ENCODE measurements at regions not wholly inside any gene's neighbourhood (a gene's known extent, or its start where the extent isn't known, plus 50 kb on each side); places are given as distances from the start of the nearest gene placed in this dataset.
A peak's percentile ranks its signal among the peaks of the same experiment; 100 is the strongest.
"Not testable (repeated sequence)": the region's sequence is repeated elsewhere in the genome, so short reads cannot be mapped to it uniquely, and the experiment has no call there.

DNA sequence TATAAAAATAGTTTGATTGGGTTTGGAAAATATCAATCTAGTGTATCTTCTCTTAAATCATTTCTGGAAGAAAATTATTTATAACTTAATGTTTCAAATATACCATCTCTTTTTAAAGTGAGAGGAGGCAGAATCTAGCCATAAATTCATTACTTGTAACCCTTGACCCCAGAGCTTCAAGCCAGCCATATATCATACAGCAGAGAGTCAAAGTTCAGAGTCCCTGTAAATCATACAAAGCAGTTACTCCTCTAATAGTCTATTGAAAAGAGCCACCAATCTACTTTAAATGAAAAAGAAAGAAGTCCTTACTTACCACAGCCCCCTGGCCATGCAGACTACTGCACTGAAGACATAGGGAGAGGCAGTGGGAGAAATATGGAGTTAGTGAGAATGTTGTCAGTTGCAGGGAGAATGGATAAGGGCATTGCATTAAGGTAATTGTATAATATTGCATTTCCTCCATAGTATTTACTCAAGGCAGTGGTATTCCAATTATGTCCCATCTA is 229.5 kb downstream of the NKX6-1 start:
- Histone ChIP-seq H3K4me1 (ENCODE audit: control insufficient read depth, insufficient read depth, low read length, poor library complexity, severe bottlenecking) (no peaks in the 10 kb centered on the region), H3K27ac (ENCODE audit: insufficient read depth, low read length, poor library complexity, severe bottlenecking) (no peak overlapping the region), H3K36me3 (ENCODE audit: control insufficient read depth, insufficient read depth, low read length) (no peaks in the 10 kb centered on the region), H3K27me3 (ENCODE audit: control insufficient read depth, insufficient read depth, low read length) (no peaks in the 10 kb centered on the region), H3K4me3 (ENCODE audit: low read depth, low read length) (no peak overlapping the region), H3K9me3 (ENCODE audit: control insufficient read depth in 2 of 2, low read length in 2 of 2) (no peaks in the 10 kb centered on the region)
- Mint-ChIP-seq H3K36me3 (no peaks in the 10 kb centered on the region), H3K27me3 (no peaks in the 10 kb centered on the region), H3K4me1 (no peaks in the 10 kb centered on the region), H3K4me3 (no peak overlapping the region), H3K27ac (no peak overlapping the region), H3K9me3 (peaks cover 0 to 5% (median 2%) of the 10 kb centered on the region in 7 donors)
- ATAC-seq (ENCODE audit: low read depth in 2 of 2) (no peak), DNase-seq (no peak)

DNA sequence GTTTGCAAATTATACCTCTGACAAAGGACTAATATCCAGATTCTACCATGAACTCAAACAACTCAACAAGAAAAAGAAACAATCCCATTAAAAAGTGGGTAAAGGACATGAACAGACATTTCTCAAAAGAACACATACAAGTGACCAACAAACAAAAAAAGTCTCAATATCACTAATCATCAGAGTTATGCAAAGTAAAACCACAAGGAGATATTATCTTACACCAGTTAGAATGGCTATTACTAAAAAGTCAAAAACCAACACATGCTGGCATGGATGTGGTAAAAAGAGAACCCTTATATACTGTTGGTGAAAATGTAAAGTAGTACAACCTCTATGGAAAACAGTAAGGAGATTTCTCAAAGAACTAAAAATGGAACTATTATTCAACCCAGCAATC is 234.4 kb downstream of the NKX6-1 start:
- Histone ChIP-seq H3K36me3 (ENCODE audit: control insufficient read depth, insufficient read depth, low read length) (no peaks in the 10 kb centered on the region), H3K27ac (ENCODE audit: insufficient read depth, low read length, poor library complexity, severe bottlenecking) (no peak overlapping the region), H3K9me3 (ENCODE audit: control insufficient read depth in 2 of 2, low read length in 2 of 2) (peaks cover 2 to 6% of the 10 kb centered on the region in 2 experiments), H3K27me3 (ENCODE audit: control insufficient read depth, insufficient read depth, low read length) (no peaks in the 10 kb centered on the region), H3K4me3 (ENCODE audit: low read depth, low read length) (no peak overlapping the region), H3K4me1 (ENCODE audit: control insufficient read depth, insufficient read depth, low read length, poor library complexity, severe bottlenecking) (no peaks in the 10 kb centered on the region)
- DNase-seq: no peak
- ATAC-seq (ENCODE audit: low read depth in 2 of 2): no peak
- Mint-ChIP-seq H3K4me1 (no peaks in the 10 kb centered on the region), H3K36me3 (no peaks in the 10 kb centered on the region), H3K9me3 (peaks cover 0 to 37% (median 5%) of the 10 kb centered on the region in 7 donors), H3K4me3 (no peak overlapping the region), H3K27ac (no peak overlapping the region), H3K27me3 (peaks cover 4% of the 10 kb centered on the region)

DNA sequence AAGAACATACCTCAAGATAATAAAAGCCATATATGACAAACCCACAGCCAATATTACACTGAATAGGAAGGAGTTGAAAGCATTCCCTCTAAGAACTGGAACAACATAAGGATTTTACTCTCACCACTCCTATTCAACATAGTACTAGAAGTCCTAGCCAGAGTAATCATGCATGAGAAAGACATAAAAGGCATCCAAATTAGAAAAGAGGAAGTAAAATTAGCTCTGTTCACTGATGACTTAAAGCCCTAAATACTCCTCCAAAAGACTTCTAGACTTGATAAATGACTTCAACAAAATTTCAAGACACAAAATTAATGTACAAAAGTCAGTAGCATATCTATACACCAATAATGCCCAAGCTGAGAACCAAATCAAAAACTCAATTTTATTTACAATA is 235.7 kb downstream of the NKX6-1 start:
- no peaks in the 10 kb centered on the region for H3K27me3 ChIP-seq (ENCODE audit: control insufficient read depth, insufficient read depth, low read length)
- Mint-ChIP-seq H3K9me3 (peaks cover 0 to 48% (median 10%) of the 10 kb centered on the region in 7 donors), H3K36me3 (no peaks in the 10 kb centered on the region)

DNA sequence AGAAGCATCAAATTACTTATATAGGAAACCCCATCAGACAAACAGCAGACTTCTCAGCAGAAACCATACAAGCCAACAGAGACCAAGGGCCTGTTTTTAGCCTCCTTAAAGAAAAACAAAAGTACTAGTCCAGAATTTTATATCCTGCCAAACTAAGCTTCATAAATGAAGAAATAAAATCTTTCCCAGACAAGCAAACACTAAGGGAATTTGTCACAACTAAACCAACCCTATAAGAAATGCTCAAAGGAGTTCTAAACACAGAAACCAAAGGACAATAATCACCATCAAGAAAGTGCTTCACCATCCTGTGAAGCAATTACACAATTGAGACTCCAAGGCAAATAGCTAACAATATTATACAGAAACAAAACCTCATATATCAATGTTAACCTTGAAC is 238.6 kb downstream of the NKX6-1 start:
- no peak overlapping the region for H3K27ac Mint-ChIP-seq
- peaks cover 0 to 48% (median 8%) of the 10 kb centered on the region in 7 donors for H3K9me3 Mint-ChIP-seq
- H3K4me1 ChIP-seq (ENCODE audit: control insufficient read depth, insufficient read depth, low read length, poor library complexity, severe bottlenecking): no peaks in the 10 kb centered on the region
- H3K4me1 Mint-ChIP-seq: no peaks in the 10 kb centered on the region
- H3K27me3 Mint-ChIP-seq: peaks cover 4% of the 10 kb centered on the region
- no peak for DNase-seq
- H3K27ac ChIP-seq (ENCODE audit: insufficient read depth, low read length, poor library complexity, severe bottlenecking): no peak overlapping the region
- H3K27me3 ChIP-seq (ENCODE audit: control insufficient read depth, insufficient read depth, low read length): no peaks in the 10 kb centered on the region
- H3K4me3 ChIP-seq (ENCODE audit: low read depth, low read length): no peak overlapping the region
- no peak overlapping the region for H3K4me3 Mint-ChIP-seq
- H3K36me3 Mint-ChIP-seq: no peaks in the 10 kb centered on the region
- ATAC-seq (ENCODE audit: low read depth in 2 of 2): no peak
- H3K36me3 ChIP-seq (ENCODE audit: control insufficient read depth, insufficient read depth, low read length): no peaks in the 10 kb centered on the region
- peaks cover 2 to 6% of the 10 kb centered on the region in 2 experiments for H3K9me3 ChIP-seq (ENCODE audit: control insufficient read depth in 2 of 2, low read length in 2 of 2)

More for the DNA sequence above, 235.7 kb downstream of the NKX6-1 start:
- Histone ChIP-seq H3K36me3 (ENCODE audit: control insufficient read depth, insufficient read depth, low read length) (no peaks in the 10 kb centered on the region), H3K4me3 (ENCODE audit: low read depth, low read length) (no peak overlapping the region), H3K4me1 (ENCODE audit: control insufficient read depth, insufficient read depth, low read length, poor library complexity, severe bottlenecking) (no peaks in the 10 kb centered on the region), H3K27ac (ENCODE audit: insufficient read depth, low read length, poor library complexity, severe bottlenecking) (no peak overlapping the region), H3K9me3 (ENCODE audit: control insufficient read depth in 2 of 2, low read length in 2 of 2) (peaks cover 2 to 6% of the 10 kb centered on the region in 2 experiments)
- Mint-ChIP-seq H3K27me3 (peaks cover 4% of the 10 kb centered on the region), H3K4me3 (no peak overlapping the region), H3K27ac (no peak overlapping the region), H3K4me1 (no peaks in the 10 kb centered on the region)
- no peak for DNase-seq
- no peak for ATAC-seq (ENCODE audit: low read depth in 2 of 2)

DNA sequence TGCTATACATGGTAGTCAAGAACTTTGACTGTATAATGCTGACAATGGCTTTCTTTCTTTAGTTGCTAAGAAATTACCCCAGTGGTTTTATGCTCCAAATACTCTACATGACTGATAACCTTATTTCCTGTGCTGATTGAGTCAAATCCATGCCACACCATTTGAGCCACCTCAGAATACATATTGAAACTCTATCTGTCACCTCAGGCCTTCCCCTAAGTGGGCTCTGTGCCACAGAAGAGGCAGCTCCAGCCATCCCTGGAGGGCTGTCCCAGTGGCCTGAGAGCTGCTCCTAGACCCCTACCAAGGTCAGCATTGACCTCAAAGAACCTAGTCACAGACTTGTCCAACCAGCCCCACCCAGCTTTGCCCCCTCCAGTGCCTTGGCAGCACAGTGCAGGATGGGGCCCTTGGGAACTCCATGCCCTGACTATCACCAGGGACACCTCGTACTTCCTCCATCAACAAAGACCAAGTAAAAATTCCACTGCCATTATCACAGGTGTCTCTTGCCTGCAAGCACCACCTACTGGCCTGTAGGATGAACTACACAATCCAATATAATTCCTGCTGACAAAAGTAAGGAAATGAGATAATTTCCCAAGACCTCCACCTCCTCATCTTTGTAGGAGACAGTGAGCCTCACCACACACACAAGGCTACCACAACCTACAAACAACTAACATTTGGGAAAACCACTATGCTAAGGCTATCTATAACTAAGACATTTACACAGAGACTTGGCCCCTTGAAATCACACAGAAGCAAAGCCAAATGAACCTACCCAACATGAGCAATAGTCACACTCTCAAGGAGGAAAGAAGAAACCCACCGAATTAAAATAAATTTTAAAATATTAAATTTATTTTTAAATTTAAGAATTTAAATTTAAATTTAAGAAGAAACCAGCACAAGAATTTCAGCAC is 239.9 kb downstream of the NKX6-1 start:
- Histone ChIP-seq H3K9me3 (ENCODE audit: control insufficient read depth in 2 of 2, low read length in 2 of 2) (peaks cover 2 to 6% of the 10 kb centered on the region in 2 experiments), H3K4me3 (ENCODE audit: low read depth, low read length) (no peak overlapping the region), H3K27ac (ENCODE audit: insufficient read depth, low read length, poor library complexity, severe bottlenecking) (no peak overlapping the region), H3K36me3 (ENCODE audit: control insufficient read depth, insufficient read depth, low read length) (no peaks in the 10 kb centered on the region), H3K4me1 (ENCODE audit: control insufficient read depth, insufficient read depth, low read length, poor library complexity, severe bottlenecking) (no peaks in the 10 kb centered on the region), H3K27me3 (ENCODE audit: control insufficient read depth, insufficient read depth, low read length) (no peaks in the 10 kb centered on the region)
- no peaks in the 10 kb centered on the region for H3K4me1 Mint-ChIP-seq
- H3K9me3 Mint-ChIP-seq: peaks cover 0 to 38% (median 8%) of the 10 kb centered on the region in 7 donors
- DNase-seq: peak in 1 of 3 donors; percentile 7
- peaks cover 4% of the 10 kb centered on the region for H3K27me3 Mint-ChIP-seq
- H3K27ac Mint-ChIP-seq: no peak overlapping the region
- no peak for ATAC-seq (ENCODE audit: low read depth in 2 of 2)
- no peak overlapping the region for H3K4me3 Mint-ChIP-seq
- H3K36me3 Mint-ChIP-seq: no peaks in the 10 kb centered on the region

DNA sequence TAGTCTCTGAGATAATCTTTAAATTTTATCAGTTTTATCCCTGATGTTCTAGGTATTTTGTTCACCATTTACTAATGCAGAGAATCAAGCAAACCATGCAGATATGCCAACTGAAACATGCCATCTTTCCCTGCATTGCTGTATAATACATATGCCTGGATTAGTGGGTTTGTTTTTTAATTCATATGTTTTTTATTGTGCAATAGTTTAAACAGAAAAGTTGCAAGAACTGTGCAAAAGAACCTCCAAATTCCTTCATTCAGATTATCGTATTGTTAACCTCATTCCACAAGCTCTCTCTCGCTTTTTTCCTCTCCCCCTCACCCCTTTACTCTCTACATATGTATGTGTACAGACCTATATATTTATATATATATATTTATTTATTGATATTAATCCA is 244.6 kb downstream of the NKX6-1 start:
- no peak for ATAC-seq (ENCODE audit: low read depth in 2 of 2)
- Mint-ChIP-seq H3K4me3 (no peak overlapping the region), H3K9me3 (peaks cover 0 to 12% (median 4%) of the 10 kb centered on the region in 7 donors), H3K36me3 (no peaks in the 10 kb centered on the region), H3K27me3 (no peaks in the 10 kb centered on the region), H3K27ac (no peak overlapping the region), H3K4me1 (no peaks in the 10 kb centered on the region)
- Histone ChIP-seq H3K27me3 (ENCODE audit: control insufficient read depth, insufficient read depth, low read length) (no peaks in the 10 kb centered on the region), H3K36me3 (ENCODE audit: control insufficient read depth, insufficient read depth, low read length) (no peaks in the 10 kb centered on the region), H3K27ac (ENCODE audit: insufficient read depth, low read length, poor library complexity, severe bottlenecking) (no peak overlapping the region), H3K4me1 (ENCODE audit: control insufficient read depth, insufficient read depth, low read length, poor library complexity, severe bottlenecking) (no peaks in the 10 kb centered on the region), H3K9me3 (ENCODE audit: control insufficient read depth in 2 of 2, low read length in 2 of 2) (no peaks in the 10 kb centered on the region), H3K4me3 (ENCODE audit: low read depth, low read length) (no peak overlapping the region)
- DNase-seq: no peak

DNA sequence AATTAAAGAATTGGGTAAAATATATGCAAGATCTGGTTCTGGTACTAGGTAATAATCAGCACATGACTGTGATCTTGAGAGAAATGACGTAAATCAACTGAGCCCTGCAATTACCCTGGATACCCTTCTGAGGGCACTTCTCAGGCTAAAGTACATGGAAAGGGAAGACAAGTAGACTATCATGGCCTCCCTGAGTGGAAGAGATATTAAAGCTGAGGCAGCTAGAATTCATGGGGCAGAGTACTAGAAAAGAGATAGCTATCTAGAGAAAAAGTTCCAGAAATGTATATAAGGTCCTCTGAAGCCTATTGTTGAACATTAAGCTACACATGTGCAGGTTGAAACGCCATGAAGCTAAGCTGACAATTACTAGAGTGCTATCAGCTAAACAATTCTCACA is 249.6 kb downstream of the NKX6-1 start:
- ATAC-seq (ENCODE audit: low read depth in 2 of 2) (no peak), DNase-seq (no peak)
- H3K4me1 Mint-ChIP-seq: no peaks in the 10 kb centered on the region
- no peaks in the 10 kb centered on the region for H3K36me3 Mint-ChIP-seq
- no peak overlapping the region for H3K4me3 Mint-ChIP-seq
- Histone ChIP-seq H3K27ac (ENCODE audit: insufficient read depth, low read length, poor library complexity, severe bottlenecking) (no peak overlapping the region), H3K36me3 (ENCODE audit: control insufficient read depth, insufficient read depth, low read length) (no peaks in the 10 kb centered on the region), H3K4me1 (ENCODE audit: control insufficient read depth, insufficient read depth, low read length, poor library complexity, severe bottlenecking) (no peaks in the 10 kb centered on the region), H3K9me3 (ENCODE audit: control insufficient read depth in 2 of 2, low read length in 2 of 2) (no peaks in the 10 kb centered on the region), H3K27me3 (ENCODE audit: control insufficient read depth, insufficient read depth, low read length) (no peaks in the 10 kb centered on the region), H3K4me3 (ENCODE audit: low read depth, low read length) (no peak overlapping the region)
- H3K27me3 Mint-ChIP-seq: no peaks in the 10 kb centered on the region
- H3K27ac Mint-ChIP-seq: no peak overlapping the region
- peaks cover 0 to 5% (median 0%) of the 10 kb centered on the region in 7 donors for H3K9me3 Mint-ChIP-seq

DNA sequence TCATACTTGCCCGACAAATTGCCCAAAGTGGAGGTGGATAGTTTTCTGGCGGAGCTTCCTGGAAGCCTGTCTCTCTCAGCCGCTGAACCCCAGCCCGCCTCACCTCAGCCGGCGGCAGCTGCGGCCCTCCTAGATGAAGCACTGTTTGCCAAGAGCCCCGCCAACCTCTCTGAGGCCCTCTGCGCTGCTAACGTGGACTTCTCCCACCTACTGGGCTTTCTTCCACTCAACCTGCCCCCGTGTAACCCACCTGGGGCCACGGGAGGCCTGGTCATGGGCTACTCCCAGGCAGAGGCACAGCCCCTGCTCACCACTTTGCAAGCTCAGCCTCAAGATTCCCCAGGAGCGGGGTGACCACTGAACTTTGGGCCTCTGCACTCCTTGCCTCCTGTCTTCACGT is 254.1 kb downstream of the NKX6-1 start:
- not testable (repeated sequence) for H3K36me3 ChIP-seq (ENCODE audit: control insufficient read depth, insufficient read depth, low read length); H3K4me1 Mint-ChIP-seq; H3K4me3 Mint-ChIP-seq; H3K27ac ChIP-seq (ENCODE audit: insufficient read depth, low read length, poor library complexity, severe bottlenecking); H3K27me3 Mint-ChIP-seq; DNase-seq; H3K9me3 ChIP-seq (ENCODE audit: control insufficient read depth in 2 of 2, low read length in 2 of 2); H3K36me3 Mint-ChIP-seq; H3K27me3 ChIP-seq (ENCODE audit: control insufficient read depth, insufficient read depth, low read length); H3K27ac Mint-ChIP-seq; ATAC-seq (ENCODE audit: low read depth in 2 of 2); H3K4me3 ChIP-seq (ENCODE audit: low read depth, low read length); H3K4me1 ChIP-seq (ENCODE audit: control insufficient read depth, insufficient read depth, low read length, poor library complexity, severe bottlenecking); H3K9me3 Mint-ChIP-seq

All from CD4-positive, CD25-positive, alpha-beta regulatory T cell (primary cell).